A549 (cell line): ENCODE measurements at regions not wholly inside any gene's neighbourhood (a gene's known extent, or its start where the extent isn't known, plus 50 kb on each side); places are given as distances from the start of the nearest gene placed in this dataset.

Source experiments
- BHLHE40 ChIP-seq: IDR thresholded peaks from 2 replicates; pipeline ENCODE4 v1.6.1; 2012; ENCODE audit warnings: low read depth, low read length, inconsistent platforms
- HDAC2 ChIP-seq: fragments of 200-600 bp; sonication (generic); IDR thresholded peaks from 2 replicates; pipeline ENCODE4 v1.6.1; 2016
- JUN ChIP-seq, 2 experiments: fragments of >200 bp; sonication (Bioruptor Twin); formaldehyde crosslinking; IDR thresholded peaks; 2 replicates in 1 of 2; 3 replicates in 1 of 2; pipeline ENCODE4 v1.6.1; 2016 to 2017
- MAFK ChIP-seq: fragments of 450-650 bp; IDR thresholded peaks from 2 replicates; pipeline ENCODE4 v1.6.1; 2014; ENCODE audit not compliant: partially characterized antibody
- MAZ ChIP-seq: fragments of 150-350 bp; IDR thresholded peaks from 2 replicates; pipeline ENCODE4 v1.6.1; 2014; ENCODE audit warnings: antibody characterized with exemption, low read depth, low read length, borderline replicate concordance
- POLR2A ChIP-seq: IDR thresholded peaks from 2 replicates; pipeline ENCODE4 v1.6.1; 2012; ENCODE audit warnings: mild to moderate bottlenecking, low read length
- RFX5 ChIP-seq: fragments of 450-650 bp; IDR thresholded peaks from 2 replicates; pipeline ENCODE4 v1.7.1; 2014; ENCODE audit warnings: antibody characterized with exemption, mild to moderate bottlenecking, moderate library complexity
- RNF2 ChIP-seq: fragments of 200-600 bp; sonication (generic); IDR thresholded peaks from 2 replicates; pipeline ENCODE4 v1.6.1; 2016; ENCODE audit warnings: low read depth, mild to moderate bottlenecking, antibody characterized with exemption, moderate library complexity, borderline replicate concordance
- TP53 ChIP-seq: fragments of 250-450 bp; sonication (Bioruptor Pico); IDR thresholded peaks from 2 replicates; pipeline ENCODE4 v1.5.0; 2021; ENCODE audit warnings: mild to moderate bottlenecking, moderate library complexity
- ZC3H11A ChIP-seq: fragments of 450-650 bp; IDR thresholded peaks from 2 replicates; pipeline ENCODE4 v1.6.1; 2014; ENCODE audit warnings: antibody characterized with exemption, mild to moderate bottlenecking
- TF ChIP-seq, protein P1 (sequence below): fragments of >200 bp; sonication (Bioruptor Twin); formaldehyde crosslinking; IDR thresholded peaks from 3 replicates; pipeline ENCODE4 v1.5.1; 2016
- TF ChIP-seq, protein P2 (sequence below): fragments of 150-350 bp; IDR thresholded peaks from 2 replicates; pipeline ENCODE4 v1.6.1; 2014; ENCODE audit warnings: low read depth, mild to moderate bottlenecking, low read length

DNA sequence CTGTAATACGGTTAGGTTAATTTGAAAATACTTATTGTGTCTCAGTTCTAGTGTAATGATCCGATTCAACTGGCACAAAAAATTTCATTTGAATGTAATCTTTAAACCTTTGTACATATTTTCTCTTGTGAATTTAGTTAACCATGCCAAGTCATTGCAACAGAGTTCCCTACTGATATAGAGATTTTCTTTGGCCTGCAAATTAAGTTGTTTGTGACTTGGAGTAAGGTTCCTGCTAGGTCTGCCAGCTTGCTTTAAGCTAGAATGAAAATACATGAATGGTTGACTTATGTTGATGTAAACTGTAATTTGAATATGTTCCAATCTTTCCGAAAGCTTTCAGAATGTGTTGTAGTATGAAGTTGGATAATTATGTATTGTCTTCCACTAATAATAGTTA, 1004.1 kb upstream of the EDIL3 start:
- TF ChIP-seq, protein P1, sequence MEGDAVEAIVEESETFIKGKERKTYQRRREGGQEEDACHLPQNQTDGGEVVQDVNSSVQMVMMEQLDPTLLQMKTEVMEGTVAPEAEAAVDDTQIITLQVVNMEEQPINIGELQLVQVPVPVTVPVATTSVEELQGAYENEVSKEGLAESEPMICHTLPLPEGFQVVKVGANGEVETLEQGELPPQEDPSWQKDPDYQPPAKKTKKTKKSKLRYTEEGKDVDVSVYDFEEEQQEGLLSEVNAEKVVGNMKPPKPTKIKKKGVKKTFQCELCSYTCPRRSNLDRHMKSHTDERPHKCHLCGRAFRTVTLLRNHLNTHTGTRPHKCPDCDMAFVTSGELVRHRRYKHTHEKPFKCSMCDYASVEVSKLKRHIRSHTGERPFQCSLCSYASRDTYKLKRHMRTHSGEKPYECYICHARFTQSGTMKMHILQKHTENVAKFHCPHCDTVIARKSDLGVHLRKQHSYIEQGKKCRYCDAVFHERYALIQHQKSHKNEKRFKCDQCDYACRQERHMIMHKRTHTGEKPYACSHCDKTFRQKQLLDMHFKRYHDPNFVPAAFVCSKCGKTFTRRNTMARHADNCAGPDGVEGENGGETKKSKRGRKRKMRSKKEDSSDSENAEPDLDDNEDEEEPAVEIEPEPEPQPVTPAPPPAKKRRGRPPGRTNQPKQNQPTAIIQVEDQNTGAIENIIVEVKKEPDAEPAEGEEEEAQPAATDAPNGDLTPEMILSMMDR = no peak
- TF ChIP-seq POLR2A = no peak
- no peak for TF ChIP-seq BHLHE40
- TF ChIP-seq, protein P2, sequence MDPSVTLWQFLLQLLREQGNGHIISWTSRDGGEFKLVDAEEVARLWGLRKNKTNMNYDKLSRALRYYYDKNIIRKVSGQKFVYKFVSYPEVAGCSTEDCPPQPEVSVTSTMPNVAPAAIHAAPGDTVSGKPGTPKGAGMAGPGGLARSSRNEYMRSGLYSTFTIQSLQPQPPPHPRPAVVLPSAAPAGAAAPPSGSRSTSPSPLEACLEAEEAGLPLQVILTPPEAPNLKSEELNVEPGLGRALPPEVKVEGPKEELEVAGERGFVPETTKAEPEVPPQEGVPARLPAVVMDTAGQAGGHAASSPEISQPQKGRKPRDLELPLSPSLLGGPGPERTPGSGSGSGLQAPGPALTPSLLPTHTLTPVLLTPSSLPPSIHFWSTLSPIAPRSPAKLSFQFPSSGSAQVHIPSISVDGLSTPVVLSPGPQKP = no peak
- TF ChIP-seq MAFK = no peak
- no peak for TF ChIP-seq ZC3H11A
- TF ChIP-seq TP53 (CRISPR knock-in tag) = no peak
- no peak for TF ChIP-seq RFX5
- no peak for TF ChIP-seq HDAC2
- TF ChIP-seq JUN (IDR thresholded peaks at IDR 0.05) = no peak
- TF ChIP-seq RNF2 = no peak
- TF ChIP-seq MAZ = no peak
